HFFc6 (cell line): ENCODE measurements at regions not wholly inside any gene's neighbourhood (a gene's known extent, or its start where the extent isn't known, plus 50 kb on each side); places are given as distances from the start of the nearest gene placed in this dataset.

ENCODE experiments used
- DNase-seq: peaks from one replicate; pipeline ENCODE4 v3.0.0-alpha.2; 2018
- H3K27ac Mint-ChIP-seq: 2 replicates; pipeline ENCODE4 v1.8.0; 2020; ENCODE audit warnings: mild to moderate bottlenecking, mixed read lengths
- H3K27me3 Mint-ChIP-seq: 2 replicates; pipeline ENCODE4 v1.8.0; 2021; ENCODE audit warnings: mild to moderate bottlenecking, moderate library complexity, mixed read lengths; ENCODE audit not compliant: insufficient read depth
- H3K36me3 Mint-ChIP-seq: 2 replicates; pipeline ENCODE4 v1.8.0; 2021; ENCODE audit warnings: low read depth, mixed read lengths
- H3K4me1 Mint-ChIP-seq: 2 replicates; pipeline ENCODE4 v1.8.0; 2020; ENCODE audit warnings: low read depth, mixed read lengths
- H3K4me3 Mint-ChIP-seq: 2 replicates; pipeline ENCODE4 v1.8.0; 2020; ENCODE audit warnings: mild to moderate bottlenecking, moderate library complexity, mixed read lengths
- H3K9me3 Mint-ChIP-seq: 2 replicates; pipeline ENCODE4 v1.8.0; 2020; ENCODE audit warnings: mild to moderate bottlenecking, mixed read lengths
- CTCF ChIP-seq: fragments of 200-600 bp; sonication (generic); IDR thresholded peaks from 2 replicates; pipeline ENCODE4 v1.5.0; 2021; ENCODE audit warnings: antibody characterized with exemption, mild to moderate bottlenecking

- H3K27me3 Mint-ChIP-seq: no peaks in the 10 kb centered on the region
- H3K9me3 Mint-ChIP-seq: no peaks in the 10 kb centered on the region; the same call in 1 of the 2 replicates
- no peaks in the 10 kb centered on the region for H3K4me1 Mint-ChIP-seq
- H3K36me3 Mint-ChIP-seq: no peaks in the 10 kb centered on the region
- no peak for TF ChIP-seq CTCF
- H3K27ac Mint-ChIP-seq: no peak overlapping the region
- DNase-seq: no peak
- no peak overlapping the region for H3K4me3 Mint-ChIP-seq
These were observed 134.6 kb downstream of the AASDHPPT start for GRCh38 chr11:106212081-106212480.

GRCh38 chr11:106216281-106216680, 138.8 kb downstream of the AASDHPPT start:
- H3K4me3 Mint-ChIP-seq: no peak overlapping the region
- TF ChIP-seq CTCF: no peak
- H3K9me3 Mint-ChIP-seq: no peaks in the 10 kb centered on the region
- H3K4me1 Mint-ChIP-seq: no peaks in the 10 kb centered on the region
- no peak overlapping the region for H3K27ac Mint-ChIP-seq
- no peak for DNase-seq
- no peaks in the 10 kb centered on the region for H3K36me3 Mint-ChIP-seq
- H3K27me3 Mint-ChIP-seq: no peaks in the 10 kb centered on the region

- TF ChIP-seq CTCF: no peak
- Mint-ChIP-seq H3K4me1 (no peaks in the 10 kb centered on the region), H3K27ac (no peak overlapping the region), H3K36me3 (no peaks in the 10 kb centered on the region), H3K27me3 (no peaks in the 10 kb centered on the region), H3K4me3 (no peak overlapping the region), H3K9me3 (peaks cover 5% of the 10 kb centered on the region)
- DNase-seq: no peak
These were observed 140.0 kb downstream of the AASDHPPT start for GRCh38 chr11:106217456-106217855.

- Mint-ChIP-seq H3K9me3 (peaks cover 12% of the 10 kb centered on the region), H3K36me3 (no peaks in the 10 kb centered on the region), H3K27ac (no peak overlapping the region), H3K4me1 (no peaks in the 10 kb centered on the region), H3K27me3 (no peaks in the 10 kb centered on the region), H3K4me3 (no peak overlapping the region)
- no peak for TF ChIP-seq CTCF
- no peak for DNase-seq
These were observed 140.6 kb downstream of the AASDHPPT start for GRCh38 chr11:106218106-106218505.

DNA sequence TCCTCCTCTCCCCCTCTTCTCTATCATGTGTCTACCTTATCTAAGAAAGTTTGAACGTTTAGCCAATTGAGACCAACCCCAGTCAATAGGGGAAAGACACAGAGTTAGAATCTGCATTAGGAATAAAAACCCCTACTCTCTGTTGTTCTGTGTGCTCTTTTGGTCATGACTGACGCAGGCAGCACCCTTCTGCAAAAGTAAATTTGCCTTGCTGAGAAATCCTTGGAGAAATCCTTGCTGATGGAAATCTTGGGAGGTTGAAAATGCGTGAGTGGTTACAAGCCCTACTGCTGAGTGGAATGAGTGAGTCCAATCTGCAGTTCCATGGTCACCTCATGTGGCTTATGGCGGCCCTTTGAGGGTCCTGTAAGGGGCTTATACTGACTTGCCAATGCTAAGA, 145.2 kb downstream of the AASDHPPT start:
- no peak for DNase-seq
- H3K4me1 Mint-ChIP-seq: no peaks in the 10 kb centered on the region

More for the DNA sequence above, 145.2 kb downstream of the AASDHPPT start:
- H3K27me3 Mint-ChIP-seq: no peaks in the 10 kb centered on the region
- H3K27ac Mint-ChIP-seq: no peak overlapping the region
- H3K4me3 Mint-ChIP-seq: no peak overlapping the region
- H3K36me3 Mint-ChIP-seq: no peaks in the 10 kb centered on the region; the same call in 1 of the 2 replicates
- TF ChIP-seq CTCF: no peak
- peaks cover 23% of the 10 kb centered on the region for H3K9me3 Mint-ChIP-seq
